ENCODE measurements at regions not wholly inside any gene's neighbourhood (a gene's known extent, or its start where the extent isn't known, plus 50 kb on each side); places are given as distances from the start of the nearest gene placed in this dataset.

- CTCF ChIA-PET = interaction anchor here (1.8 kb wide), 1 partner anchor 83 kb away, joined by 3 read pairs; no protein-coding TSS in a partner anchor
- no peak for FAIRE-seq
Observed at GRCh38 chr2:150850641-150851040, 363.2 kb upstream of the RND3 start.

More at GRCh38 chr2:150850641-150851040, 363.2 kb upstream of the RND3 start:
- Histone ChIP-seq H3K4me1 (ENCODE audit: control insufficient read depth, extremely low read depth, insufficient read depth, low read length) (no peaks in the 10 kb centered on the region), H3K9me1 (replicated peaks; ENCODE audit: control insufficient read depth, extremely low read depth, insufficient read depth, low read length) (no peaks in the 10 kb centered on the region), H3K79me2 (ENCODE audit: control insufficient read depth, insufficient read depth, low read length) (no peaks in the 10 kb centered on the region), H3K27me3 (ENCODE audit: control insufficient read depth in 2 of 2, insufficient read depth in 2 of 2, low read length in 2 of 2) (peaks cover 0 to 6% of the 10 kb centered on the region in 2 experiments), H3K4me3 (replicated peaks in 1 of 3; ENCODE audit: insufficient read depth in 1 of 3, low read depth in 1 of 3, low read length in 3 of 3) (no peak overlapping the region), H3K4me2 (ENCODE audit: insufficient read depth, low read length) (no peak overlapping the region), H4K20me1 (replicated peaks; ENCODE audit: control insufficient read depth, extremely low read depth, insufficient read depth, low read length) (no peaks in the 10 kb centered on the region), H3K9me3 (replicated peaks; ENCODE audit: control insufficient read depth, insufficient read depth, low read length) (no peaks in the 10 kb centered on the region), H3K27ac (ENCODE audit: insufficient read depth, low read depth, low read length) (no peak overlapping the region), H2AFZ (ENCODE audit: low read depth, low read length) (no peak overlapping the region), H3K9ac (replicated peaks; ENCODE audit: extremely low read depth, insufficient read depth, low read length) (no peak overlapping the region), H3K36me3 (ENCODE audit: control insufficient read depth in 2 of 2, extremely low read depth in 1 of 2, insufficient read depth in 2 of 2, low read length in 2 of 2) (no peaks in the 10 kb centered on the region)
- BruUV-seq (replicated peaks) = no TSS peak
- POLR2A ChIA-PET = no interaction called here
- intact Hi-C loops (cut with micrococcal nuclease) = no loop called here
- DNase-seq (ENCODE audit: low read depth, low spot score) = no peak
- TF ChIP-seq MAX (IDR thresholded peaks at IDR 0.05; ENCODE audit: insufficient read depth, insufficient read length) (no peak), CTCF (IDR thresholded peaks at IDR 0.05; ENCODE audit: extremely low read depth in 1 of 2, insufficient read depth in 1 of 2, low read depth in 1 of 2, low read length in 2 of 2) (no peak), POLR2A (IDR thresholded peaks at IDR 0.05; ENCODE audit: low read depth, low read length) (no peak), MYC (IDR thresholded peaks at IDR 0.05; ENCODE audit: low read depth, low read length) (no peak), GATA2 (IDR thresholded peaks at IDR 0.05; ENCODE audit: insufficient read depth, insufficient read length, low read depth, low read length) (no peak), POLR2AphosphoS5 (IDR thresholded peaks at IDR 0.05; ENCODE audit: insufficient read depth, low read depth, low read length) (no peak), JUN (IDR thresholded peaks at IDR 0.05; ENCODE audit: borderline replicate concordance, insufficient read depth, insufficient read length, low read depth) (no peak), EZH2 (IDR thresholded peaks at IDR 0.05; ENCODE audit: borderline replicate concordance, low read depth, low read length, severe bottlenecking) (no peak), FOS (IDR thresholded peaks at IDR 0.05; ENCODE audit: borderline replicate concordance, insufficient read depth, low read length) (no peak)
- dilution Hi-C loops (cut with MboI; ENCODE audit: extremely low pct_ligation_motif_present, low sequenced_read_pairs) = no loop called here

Measured in endothelial cell of umbilical vein (primary cell).